Limb (tissue), 2 donors: ENCODE measurements at regions not wholly inside any gene's neighbourhood (a gene's known extent, or its start where the extent isn't known, plus 50 kb on each side); places are given as distances from the start of the nearest gene placed in this dataset.

ENCODE experiments used
- DNase-seq, 2 donors: peaks; one replicate each; pipeline ENCODE4 v3.0.0-alpha.2; 2016; ENCODE audit errors: extremely low spot score in 2 of 2

- no peak for DNase-seq
Measured at GRCh38 chr6:54633601-54634000, 213.0 kb upstream of the FAM83B start.

- DNase-seq: no peak
Measured at GRCh38 chr6:54640911-54641310, 205.7 kb upstream of the FAM83B start.

- peak in 1 of 2 donors; percentile 28 for DNase-seq
Measured at GRCh38 chr6:54646069-54646950, 200.3 kb upstream of the FAM83B start.

- no peak for DNase-seq
Measured at GRCh38 chr6:54646951-54647664, 199.5 kb upstream of the FAM83B start.

GRCh38 chr6:54654381-54654780, 192.2 kb upstream of the FAM83B start:
- DNase-seq: no peak

GRCh38 chr6:54655162-54655561, 191.4 kb upstream of the FAM83B start:
- no peak for DNase-seq

GRCh38 chr6:54665278-54665677, 181.3 kb upstream of the FAM83B start:
- DNase-seq: no peak

- DNase-seq: no peak
Measured at GRCh38 chr6:54680531-54680930, 166.0 kb upstream of the FAM83B start.

GRCh38 chr6:54681267-54681666, 165.3 kb upstream of the FAM83B start:
- no peak for DNase-seq

GRCh38 chr6:54681987-54682386, 164.6 kb upstream of the FAM83B start:
- no peak for DNase-seq

- DNase-seq: no peak
Measured at GRCh38 chr6:54689620-54690019, 157.0 kb upstream of the FAM83B start.

- DNase-seq: no peak
Measured at GRCh38 chr6:54690596-54690995, 156.0 kb upstream of the FAM83B start.

- DNase-seq: no peak
Measured at GRCh38 chr6:54694928-54695532, 151.5 kb upstream of the FAM83B start.

- DNase-seq: no peak
Measured at GRCh38 chr6:54695815-54696214, 150.8 kb upstream of the FAM83B start.

GRCh38 chr6:54697424-54697823, 149.1 kb upstream of the FAM83B start:
- DNase-seq: no peak

GRCh38 chr6:54698974-54699373, 147.6 kb upstream of the FAM83B start:
- DNase-seq: no peak

- DNase-seq: no peak
Measured at GRCh38 chr6:54700158-54700557, 146.4 kb upstream of the FAM83B start.

- no peak for DNase-seq
Measured at GRCh38 chr6:54702772-54703171, 143.8 kb upstream of the FAM83B start.

GRCh38 chr6:54706391-54706790, 140.2 kb upstream of the FAM83B start:
- DNase-seq: no peak

GRCh38 chr6:54706844-54707605, 139.5 kb upstream of the FAM83B start:
- DNase-seq: no peak

- DNase-seq: no peak
Measured at GRCh38 chr6:54710456-54710855, 136.1 kb upstream of the FAM83B start.

- DNase-seq: no peak
Measured at GRCh38 chr6:54716010-54716409, 130.6 kb upstream of the FAM83B start.
